H1 (cell line): ENCODE measurements at regions not wholly inside any gene's neighbourhood (a gene's known extent, or its start where the extent isn't known, plus 50 kb on each side); places are given as distances from the start of the nearest gene placed in this dataset.

Experiments used
- CHD7 ChIP-seq: fragments of 300-600 bp; sonication (generic); IDR thresholded peaks from 2 replicates; pipeline ENCODE4 v1.7.1; 2012; ENCODE audit warnings: low read length, moderate library complexity, mild to moderate bottlenecking, inconsistent platforms; ENCODE audit not compliant: insufficient replicate concordance
- JUND ChIP-seq: IDR thresholded peaks from 2 replicates; pipeline ENCODE4 v1.6.1; 2011; ENCODE audit warnings: mild to moderate bottlenecking, improper control_type of control experiment, low read length
- KDM5A ChIP-seq: fragments of 200-600 bp; IDR thresholded peaks from 2 replicates; pipeline ENCODE4 v1.7.1; 2012; ENCODE audit warnings: mild to moderate bottlenecking, low read length, inconsistent platforms, mixed read lengths
- SP4 ChIP-seq: IDR thresholded peaks from 2 replicates; pipeline ENCODE4 v1.6.1; 2012; ENCODE audit warnings: low read length, inconsistent platforms

GRCh38 chr2:43133336-43133707 is 93.1 kb downstream of the ZFP36L2 start (continued):
- TF ChIP-seq CHD7 (no peak), SP4 (no peak), JUND (no peak), KDM5A (no peak)
